8988T (cell line): ENCODE measurements at regions not wholly inside any gene's neighbourhood (a gene's known extent, or its start where the extent isn't known, plus 50 kb on each side); places are given as distances from the start of the nearest gene placed in this dataset.

Source experiments
- DNase-seq: peaks from one replicate; pipeline ENCODE4 v3.0.0; 2011

DNA sequence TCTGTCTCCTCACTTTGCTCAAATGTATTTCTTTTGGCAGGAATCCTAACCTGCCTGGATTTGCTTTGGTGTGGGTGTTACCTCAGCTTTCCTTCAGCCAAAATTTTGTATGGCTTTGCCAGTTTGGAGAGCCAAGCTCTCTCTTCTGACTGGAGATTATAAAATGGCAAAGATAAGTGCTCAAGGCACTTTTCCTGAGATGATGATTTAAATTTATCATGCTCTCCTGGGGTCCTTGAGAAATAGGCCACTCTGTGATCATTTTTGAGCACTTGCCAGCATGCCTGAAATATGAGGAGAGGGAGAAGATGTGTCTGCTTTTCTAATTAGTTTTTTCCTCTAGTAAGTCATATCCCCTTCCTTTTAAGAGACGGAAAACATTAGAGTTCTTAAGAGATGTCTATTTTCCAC, 683.0 kb downstream of the SLC4A3 start:
- no peak for DNase-seq

DNA sequence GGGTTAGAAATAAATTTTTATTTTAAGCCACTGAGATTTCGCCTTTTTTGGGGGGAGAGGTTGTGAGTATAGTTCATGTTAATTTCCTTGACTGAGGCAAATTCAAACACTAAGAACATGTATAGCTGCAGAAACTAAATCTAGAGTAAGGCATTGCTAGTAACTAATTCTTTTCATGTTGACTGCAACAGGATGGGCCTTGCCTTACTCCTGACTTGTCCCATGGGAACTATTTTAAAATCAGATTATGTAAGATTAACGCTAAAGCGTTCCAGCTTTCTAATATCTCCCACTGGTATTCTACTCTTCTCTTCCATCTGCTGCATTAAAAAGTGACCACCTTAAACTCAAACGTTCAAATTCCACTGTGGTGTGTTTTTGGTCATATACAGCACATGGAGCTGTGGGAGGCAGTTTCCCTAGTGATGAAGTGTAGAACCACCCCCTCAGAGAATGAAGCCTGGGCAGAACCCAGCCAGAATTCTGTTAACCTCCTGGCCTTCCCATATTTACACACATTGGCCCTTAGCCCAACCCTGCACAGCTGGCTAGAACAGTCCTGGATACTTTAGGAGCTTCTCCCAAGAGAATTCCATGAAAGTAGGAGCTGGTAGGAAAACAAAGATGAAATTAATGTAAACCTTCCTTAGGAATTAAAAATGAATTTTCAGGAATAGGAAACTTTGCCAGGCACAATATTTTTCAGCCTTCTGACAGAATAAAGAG, 687.8 kb downstream of the SLC4A3 start:
- DNase-seq, result no peak

DNA sequence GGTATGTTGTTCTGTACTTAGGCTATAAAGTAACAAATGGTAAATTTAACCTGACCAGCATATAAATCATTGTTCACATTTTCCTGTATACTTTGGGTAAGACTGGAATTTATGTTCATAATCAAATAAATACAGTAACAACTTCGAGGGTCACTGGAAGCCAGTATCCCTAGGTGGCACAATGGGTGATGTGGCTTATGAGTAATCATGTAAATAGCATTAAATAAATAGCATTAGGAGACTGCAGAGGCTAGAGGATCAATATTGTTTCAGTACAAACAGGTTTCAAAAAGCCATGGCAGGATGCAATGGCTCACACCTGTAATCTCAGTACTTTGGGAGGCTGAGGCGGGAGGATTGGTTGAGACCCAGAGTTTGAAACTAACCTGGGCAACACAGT, 690.6 kb downstream of the SLC4A3 start:
- no peak for DNase-seq

DNA sequence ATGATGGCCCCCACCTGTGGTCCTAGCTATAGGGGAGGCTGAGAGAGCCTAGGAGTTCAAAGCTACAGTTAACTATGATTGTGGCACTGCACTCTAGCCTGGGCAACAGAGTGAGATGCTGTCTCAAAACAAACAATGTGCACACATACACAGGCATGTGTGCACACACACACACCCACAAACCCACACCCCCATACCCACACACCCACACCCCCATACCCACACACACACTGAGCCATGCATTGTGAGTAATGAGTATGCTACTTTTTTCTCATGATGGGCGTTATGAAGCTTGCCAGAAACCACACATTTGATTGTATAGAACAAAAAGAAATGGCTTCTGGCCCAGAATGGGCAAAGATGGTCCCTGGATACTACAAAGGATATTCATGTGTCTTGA, 691.1 kb downstream of the SLC4A3 start:
- DNase-seq, result no peak

DNA sequence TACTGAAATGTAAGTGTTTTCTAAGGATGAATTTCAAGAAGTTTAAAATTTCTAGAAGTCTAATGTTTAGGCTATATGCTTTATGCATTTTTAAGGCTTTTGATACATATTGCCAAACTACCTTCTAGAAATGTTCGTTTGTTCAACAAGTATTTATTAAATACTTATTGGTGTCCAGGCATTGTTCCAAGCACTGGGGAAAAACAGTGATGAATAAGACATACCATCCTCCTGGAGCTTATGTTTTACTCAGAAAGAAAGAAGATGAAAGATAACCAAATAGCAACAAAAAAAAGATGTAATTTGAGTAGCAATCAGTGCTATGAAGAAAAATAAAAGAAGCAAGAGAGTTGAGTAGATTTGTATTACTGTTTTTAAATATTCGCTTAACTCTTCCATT, 692.9 kb downstream of the SLC4A3 start:
- DNase-seq, result no peak

DNA sequence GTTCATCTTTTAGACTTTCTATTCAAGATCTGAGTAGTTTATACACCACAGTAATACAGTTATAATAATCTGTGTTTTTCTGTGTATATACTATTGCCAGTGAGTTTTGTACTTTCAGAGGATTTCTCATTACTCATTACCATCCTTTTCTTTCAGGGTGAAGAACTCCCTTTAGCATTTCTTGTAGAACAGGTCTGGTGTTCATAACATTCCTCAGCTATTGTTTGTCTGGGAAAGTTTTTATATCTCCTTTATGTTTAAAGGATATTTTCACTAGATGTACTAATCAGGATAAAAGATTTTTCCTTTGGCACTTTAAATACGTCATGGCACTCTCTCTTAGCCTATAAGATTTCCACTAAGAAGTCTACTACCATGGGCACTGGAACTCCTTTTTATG, 705.5 kb downstream of the SLC4A3 start:
- DNase-seq, result no peak

DNA sequence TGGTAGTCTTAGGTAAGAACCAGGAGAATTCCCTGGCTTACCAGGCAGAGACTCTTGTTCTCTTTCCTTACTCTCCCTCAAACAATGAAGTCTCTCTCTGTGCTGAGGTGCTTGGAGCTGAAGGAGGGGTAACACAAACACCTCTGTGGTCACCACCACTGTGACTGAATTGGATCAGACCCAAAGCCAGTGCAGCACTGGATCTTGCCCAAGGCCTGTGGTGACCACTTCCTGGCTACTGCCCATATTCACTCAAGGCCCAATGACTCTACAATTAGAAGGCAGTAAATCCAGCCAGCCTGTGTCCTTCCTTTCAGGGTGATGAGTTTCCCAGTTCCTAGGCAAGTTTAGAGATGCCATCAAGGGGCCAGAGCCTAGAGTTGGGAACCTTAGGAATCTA, 706.8 kb downstream of the SLC4A3 start:
- no peak for DNase-seq

DNA sequence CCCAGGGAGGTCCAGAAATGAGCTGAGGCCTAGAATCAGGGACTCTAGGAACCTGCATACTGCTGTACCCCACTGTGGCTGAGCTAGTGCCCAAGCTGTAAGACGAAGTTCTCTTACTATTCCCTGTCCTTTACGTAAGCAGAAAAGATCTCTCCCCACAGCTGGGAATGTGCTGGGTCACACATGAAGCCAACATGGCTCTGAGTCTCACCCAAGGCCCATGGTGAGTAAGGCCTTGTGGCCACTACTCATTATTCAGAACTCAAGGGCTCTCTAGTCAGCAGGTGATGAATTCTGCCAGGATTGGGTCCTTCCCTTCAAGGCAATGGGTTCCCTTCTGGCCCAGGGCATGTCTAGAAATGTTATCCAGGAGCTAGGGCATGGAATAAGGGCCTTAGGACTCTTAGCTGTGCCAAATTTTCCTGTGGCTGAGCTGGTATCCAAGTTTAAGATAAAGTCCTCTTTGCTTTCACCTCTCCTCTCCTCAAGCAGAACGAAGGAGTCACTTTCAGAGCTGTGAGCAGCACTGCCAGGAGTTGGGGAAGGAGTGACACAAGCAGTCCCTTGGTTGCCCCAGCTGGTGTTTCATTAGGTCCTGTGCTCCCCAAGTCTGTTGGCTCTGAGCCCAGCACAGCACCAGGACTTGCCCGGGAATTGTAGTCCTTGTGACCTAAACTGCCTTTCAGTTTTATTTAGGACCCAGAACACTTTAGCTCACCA, 707.6 kb downstream of the SLC4A3 start:
- no peak for DNase-seq

DNA sequence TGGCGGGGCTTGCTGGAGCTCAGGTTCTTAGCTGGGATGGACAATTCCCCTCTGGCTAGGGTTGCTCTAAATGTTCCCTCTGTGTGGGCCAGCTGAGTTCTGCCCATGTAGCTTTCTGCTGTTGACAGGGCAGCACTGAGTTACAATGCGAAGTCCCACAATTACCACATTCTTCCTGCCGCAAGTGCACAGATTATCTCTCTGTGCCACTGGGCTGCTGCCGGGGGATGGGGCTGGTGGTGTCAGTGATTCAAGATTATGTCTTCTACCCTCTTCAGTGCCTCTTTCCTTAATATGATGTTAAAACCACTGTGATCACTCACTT, 708.1 kb downstream of the SLC4A3 start:
- no peak for DNase-seq

DNA sequence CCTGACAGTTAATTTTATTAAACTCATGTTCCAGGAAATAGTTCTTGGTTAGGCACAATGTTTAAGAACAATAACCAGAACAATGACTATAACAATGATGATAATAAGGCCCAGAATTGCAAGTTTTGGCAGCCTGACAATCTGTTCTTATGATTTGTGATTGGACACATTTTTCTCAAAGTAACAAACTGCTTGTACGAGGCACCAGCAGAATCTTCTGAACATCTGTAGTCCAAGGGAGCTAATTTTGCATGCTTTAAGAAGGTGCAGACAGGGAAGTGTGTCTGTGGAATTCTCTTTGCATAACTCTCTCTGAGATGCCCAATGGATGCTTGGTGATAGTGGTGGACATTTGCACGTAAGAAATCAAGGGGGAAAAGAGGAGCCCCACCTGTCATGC, 709.3 kb downstream of the SLC4A3 start:
- DNase-seq, result no peak

DNA sequence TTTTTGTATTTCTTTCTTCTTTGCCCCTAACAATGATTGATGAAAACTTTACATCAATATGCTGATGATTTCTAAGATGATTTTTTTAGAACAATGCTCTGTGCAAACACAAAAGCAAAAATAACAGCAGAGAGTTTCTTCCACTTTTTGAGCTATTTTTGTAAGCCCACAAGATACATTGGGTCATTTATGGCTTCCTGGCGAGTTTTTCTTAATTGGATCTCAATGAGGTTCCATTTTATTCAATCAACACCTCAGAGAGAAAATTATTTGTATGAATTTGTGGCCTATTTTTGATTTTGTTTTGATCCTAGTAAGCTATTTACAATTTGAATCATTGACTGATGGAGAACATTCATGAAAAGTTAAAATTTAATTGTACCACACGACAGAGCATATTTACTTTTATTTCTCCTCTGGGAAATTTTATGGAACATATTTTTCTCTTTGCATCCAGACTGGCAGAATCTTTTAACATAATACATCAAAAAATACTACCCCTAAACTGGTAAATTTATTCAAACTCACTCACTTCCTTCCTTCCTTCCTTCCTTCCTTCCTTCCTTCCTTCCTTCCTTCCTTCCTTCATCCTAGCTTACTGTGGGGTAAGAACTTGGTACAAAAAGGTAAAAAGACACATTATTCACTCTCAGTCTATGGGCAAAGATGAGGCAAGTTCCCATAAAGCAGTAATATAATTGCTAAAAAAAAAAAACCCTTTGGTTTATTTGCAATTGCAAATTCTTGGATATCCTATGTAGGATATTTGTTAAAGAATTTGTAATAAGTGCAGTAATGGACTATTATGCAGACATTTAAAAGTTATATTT, 710.4 kb downstream of the SLC4A3 start:
- no peak for DNase-seq

DNA sequence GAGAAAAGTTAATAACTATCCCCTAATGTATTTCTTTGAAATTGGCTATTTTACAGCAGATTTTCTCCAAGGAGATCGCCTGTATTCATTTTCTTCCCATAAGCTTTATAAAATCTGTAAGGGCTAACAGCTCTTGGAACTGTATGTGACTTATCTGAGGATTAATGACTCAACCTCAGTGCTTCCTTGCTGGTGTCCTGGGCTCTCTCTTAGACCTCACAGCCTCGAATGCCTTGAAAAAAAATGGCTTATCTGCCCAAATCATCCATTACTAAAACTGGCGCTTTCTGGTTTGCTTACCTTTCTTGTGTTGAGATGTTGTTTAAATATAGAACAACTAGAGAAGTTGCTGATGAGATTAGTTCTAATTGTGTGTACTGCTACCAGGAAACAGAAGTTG, 713.6 kb downstream of the SLC4A3 start:
- no peak for DNase-seq

DNA sequence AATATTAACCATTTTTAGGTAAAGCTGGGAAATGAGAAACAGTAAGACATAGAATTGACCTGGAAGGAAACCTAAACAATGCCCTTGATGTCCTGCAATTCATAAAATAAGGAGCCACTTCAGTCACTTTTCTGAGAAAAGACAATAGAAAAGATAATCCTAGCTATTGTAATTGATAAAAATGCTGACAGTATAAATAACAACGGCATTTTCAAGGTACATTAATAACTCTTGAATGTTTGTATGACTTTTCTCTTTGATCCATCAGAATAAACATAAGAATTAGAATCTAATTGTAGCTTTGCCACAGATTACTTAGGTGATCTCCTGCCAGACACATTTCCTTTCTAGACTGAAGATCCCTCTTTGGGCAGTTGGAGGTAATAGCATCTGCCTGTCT, 719.5 kb downstream of the SLC4A3 start:
- no peak for DNase-seq

DNA sequence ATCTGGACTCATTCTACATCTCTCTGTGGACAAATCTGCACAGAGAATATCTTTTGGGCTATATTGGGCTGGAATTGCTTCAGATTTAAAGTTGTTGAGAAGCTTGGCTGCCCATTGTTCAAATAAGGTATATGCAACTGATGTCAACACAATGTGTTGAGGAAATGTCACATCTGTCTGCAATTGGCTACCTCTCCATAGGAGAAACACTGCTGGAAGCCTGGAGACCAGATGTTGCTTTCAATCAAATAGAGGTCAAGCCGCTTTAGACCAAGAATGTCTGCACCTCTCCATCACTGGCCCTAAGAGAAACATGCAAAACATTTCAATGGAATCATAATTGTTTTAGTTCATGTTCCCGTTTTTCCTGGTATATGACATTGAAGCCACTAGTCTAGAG, 720.2 kb downstream of the SLC4A3 start:
- no peak for DNase-seq

DNA sequence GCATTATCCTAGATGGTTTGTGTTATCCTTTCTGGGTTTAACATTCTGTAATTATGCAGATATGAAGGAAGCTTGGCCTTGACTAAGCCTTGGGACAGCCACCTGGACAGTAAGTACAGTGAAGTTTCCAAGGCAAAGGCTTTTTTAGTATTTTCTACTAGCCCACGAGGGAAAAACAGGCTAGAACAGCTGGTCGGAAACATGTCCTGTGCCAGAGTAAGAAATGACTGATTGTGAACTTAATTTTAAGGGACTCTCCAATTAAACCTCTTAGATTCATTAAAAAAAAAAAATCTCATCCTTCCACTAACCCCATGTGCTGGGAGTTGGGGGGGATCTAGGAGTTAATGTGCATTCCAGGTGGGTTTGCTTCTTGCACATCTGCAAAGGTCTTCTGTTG, 720.8 kb downstream of the SLC4A3 start:
- DNase-seq, result no peak

DNA sequence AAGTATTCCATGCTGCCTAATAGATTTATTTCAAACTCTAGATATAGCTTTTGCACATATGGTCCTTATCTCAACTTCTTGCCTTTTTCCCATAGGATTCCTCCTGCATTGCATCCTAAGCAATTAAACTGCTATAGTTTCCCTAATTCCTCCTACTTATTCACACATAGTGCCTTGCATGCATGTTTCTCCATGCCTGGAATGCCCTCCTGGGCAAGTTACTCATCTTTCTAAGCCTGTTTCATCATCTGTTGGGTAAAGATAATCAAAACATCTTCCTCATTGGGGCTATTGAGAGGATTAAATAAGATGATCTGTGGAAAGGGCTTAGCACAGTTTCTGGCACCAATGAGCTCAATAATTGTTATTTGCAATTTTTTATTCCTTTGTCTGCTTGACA, 726.5 kb downstream of the SLC4A3 start:
- no peak for DNase-seq

DNA sequence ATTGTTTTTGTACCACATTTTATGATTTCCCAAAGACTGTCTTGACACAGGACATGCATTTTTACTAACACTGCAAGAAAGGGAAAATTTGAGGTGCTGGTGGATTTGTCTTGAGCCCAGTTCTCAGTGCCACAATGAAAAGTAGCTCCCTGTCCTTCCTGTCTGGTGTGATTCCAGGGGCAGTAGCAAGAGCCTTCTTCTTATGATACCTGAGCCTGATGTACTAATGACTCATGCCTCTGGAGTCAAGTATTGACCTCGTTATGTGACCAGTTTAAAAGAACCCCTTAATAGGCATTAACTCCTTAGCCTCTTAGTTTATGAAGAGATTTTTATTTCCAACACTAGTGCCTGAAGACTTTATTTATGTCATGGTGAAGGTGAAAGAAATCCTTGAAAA, 728.6 kb downstream of the SLC4A3 start:
- no peak for DNase-seq

DNA sequence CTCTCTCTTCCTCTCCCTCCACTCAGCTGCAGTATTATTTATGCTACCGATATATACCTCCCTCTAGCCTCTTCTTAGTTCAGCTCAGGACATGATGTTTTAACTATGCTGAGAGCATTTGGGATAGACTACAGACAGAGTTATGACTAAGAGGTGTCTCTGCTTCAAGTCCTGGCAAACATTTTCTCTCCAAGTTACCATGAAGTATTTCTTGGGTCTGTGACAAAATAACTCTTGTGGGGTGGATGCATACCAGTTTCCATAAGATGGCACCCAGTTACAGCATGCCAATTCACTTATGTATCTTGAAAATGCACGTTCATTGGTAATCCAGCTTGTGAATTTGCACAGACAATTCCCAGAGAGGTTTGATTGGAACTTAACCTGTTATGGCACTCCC, 737.6 kb downstream of the SLC4A3 start:
- no peak for DNase-seq

DNA sequence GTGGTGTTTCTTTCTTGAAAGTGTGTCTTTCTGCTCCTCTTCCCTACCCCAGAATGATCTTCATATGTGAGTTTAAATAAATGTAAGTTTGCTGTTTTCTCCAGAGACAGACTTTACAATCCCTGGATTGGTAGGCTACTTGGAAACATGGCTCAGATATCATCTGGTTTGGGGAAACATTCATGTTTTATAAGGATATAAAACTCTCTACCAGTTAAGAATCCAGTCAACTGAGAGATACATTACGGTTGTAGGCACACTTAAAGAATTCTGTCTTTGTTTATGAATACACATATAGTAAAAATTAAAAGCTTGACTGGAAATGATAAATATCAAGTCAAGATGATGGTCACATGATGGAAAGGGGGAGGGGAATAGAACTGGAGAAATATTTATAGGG, 739.3 kb downstream of the SLC4A3 start:
- no peak for DNase-seq

DNA sequence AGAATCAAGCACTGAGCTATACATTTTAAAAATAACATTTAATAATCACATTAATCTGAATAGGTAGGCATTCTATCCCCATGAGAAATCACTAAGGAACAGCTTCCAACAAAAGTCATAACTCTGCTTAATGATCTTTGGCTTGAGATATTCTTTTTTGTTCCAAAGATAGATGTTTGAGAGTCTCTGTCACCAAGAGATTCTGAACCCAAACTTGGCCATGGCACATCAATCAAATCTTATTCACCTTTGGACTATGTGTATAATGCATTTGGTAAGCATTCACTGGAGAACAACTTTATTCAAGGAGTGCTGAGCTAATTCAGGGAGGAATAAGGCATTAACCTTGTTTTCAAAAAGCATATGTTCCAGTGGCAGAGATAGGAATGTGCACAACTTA, 743.3 kb downstream of the SLC4A3 start:
- no peak for DNase-seq

DNA sequence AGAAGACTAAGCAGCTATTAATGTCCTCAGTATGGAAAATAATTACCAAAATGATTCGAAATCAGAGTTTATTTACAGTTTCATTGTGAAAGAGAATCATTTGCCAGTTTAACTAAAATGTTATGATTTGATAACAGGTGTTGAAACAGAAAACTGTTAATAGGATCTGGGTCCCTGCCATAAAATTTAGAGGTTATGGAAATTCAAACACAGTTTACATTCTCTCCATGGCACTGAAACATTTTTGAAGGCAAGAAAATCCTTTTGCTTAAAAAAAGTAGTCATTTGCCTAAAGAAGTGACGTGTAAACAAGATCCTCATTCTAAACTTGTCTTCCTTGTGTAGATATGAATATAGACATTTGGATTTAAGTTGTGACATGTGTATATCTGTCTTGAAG, 743.8 kb downstream of the SLC4A3 start:
- DNase-seq, result no peak

DNA sequence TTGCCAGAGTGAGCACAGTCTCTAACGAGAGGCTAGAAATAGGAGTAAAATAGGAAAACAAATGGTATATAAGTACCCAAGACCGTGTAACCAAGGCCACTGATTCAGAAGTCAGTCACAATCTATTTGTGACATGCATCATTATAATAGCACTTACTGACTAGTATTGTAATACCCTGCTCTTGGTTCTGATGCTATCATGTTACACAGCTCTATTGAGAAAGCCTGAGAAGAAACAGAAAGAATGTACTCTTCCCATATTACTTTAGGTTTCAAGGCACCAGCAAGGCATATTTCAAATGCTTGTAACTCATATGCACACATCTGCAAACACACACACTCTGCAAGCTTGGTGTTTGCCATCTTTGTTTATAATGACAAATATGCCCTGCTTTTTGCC, 746.4 kb downstream of the SLC4A3 start:
- no peak for DNase-seq

DNA sequence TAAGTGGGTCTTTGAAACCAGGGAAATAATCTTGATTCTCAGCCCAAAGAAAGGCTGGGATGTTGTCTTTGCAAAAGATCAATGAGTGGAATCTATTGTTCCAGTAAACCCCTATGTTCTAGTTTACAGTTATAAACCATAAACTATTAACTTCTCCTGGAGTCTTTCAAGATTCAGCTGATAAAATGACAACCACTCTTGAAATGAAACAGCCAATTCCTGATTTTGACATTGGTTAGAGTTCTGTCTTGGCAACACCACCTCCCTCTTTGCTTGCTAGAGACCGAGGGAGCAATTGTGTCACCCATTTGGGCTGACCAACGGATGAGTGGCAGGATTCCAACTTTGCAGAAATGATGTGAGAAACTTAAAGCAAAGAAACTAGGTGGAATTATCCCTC, 746.9 kb downstream of the SLC4A3 start:
- DNase-seq, result no peak

DNA sequence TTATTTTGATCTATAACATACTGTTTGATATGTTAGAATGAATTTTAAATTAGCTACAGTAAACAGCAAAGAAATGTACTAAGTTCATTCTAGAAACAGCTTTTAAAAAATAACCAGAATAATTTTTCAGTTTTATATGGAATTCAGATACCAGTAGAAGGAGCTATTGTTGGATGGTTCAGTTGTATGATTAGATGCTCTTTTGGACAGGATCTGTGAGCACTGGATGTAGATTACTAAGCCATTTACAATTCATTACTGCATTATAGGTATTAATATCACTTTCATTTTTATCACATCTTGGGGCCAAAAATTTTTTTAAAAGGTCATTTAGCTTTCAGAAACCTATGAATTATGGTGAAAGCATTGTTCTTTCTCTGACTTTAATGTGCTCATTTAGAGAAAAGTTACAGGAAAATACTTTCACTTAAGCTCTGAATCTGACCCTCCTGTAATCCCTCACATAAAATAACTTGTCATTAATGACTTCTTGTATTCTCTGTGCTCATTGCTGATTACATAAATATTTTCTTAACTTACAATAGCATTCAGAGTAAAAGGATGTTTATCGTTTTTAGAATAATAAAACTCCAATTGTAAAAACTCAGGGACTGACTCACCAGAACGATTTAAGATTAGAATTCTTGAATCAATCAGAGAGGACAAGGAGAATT, 750.2 kb downstream of the SLC4A3 start:
- no peak for DNase-seq
